IMR-90 (cell line): ENCODE measurements at regions not wholly inside any gene's neighbourhood (a gene's known extent, or its start where the extent isn't known, plus 50 kb on each side); places are given as distances from the start of the nearest gene placed in this dataset.

Experiments
- ATAC-seq: fragments of 200-7000 bp; cut with Tn5 transposase; 2 replicates; pipeline ENCODE4 v1.9.1; 2020; ENCODE audit warnings: low read depth, mild to moderate bottlenecking, moderate library complexity
- BruUV-seq: library from RNA; stranded (reverse); fragments of 400-500 nt; replicated peaks from 2 replicates; lab custom pipeline; 2021; lab: Mats Ljungman, UMichigan
- CTCF ChIA-PET: fragments of 300-600 bp; formaldehyde crosslinking; extraction: SDS; loops from one replicate; lab custom pipeline; 2021; ENCODE audit warnings: antibody characterized with exemption; lab: Yijun Ruan, JAX
- POLR2A ChIA-PET: fragments of 300-600 bp; sonication (Branson Sonifier 250); formaldehyde crosslinking; loops from one replicate; lab custom pipeline; 2022; ENCODE audit warnings: antibody characterized with exemption; ENCODE audit not compliant: unreplicated experiment; lab: Charles Lee
- DNase-seq: peaks from one replicate; pipeline ENCODE4 v3.0.0; 2013
- H2AFZ ChIP-seq: replicated peaks from 2 replicates; pipeline ENCODE3; 2013; ENCODE audit warnings: low read length, mild to moderate bottlenecking; ENCODE audit not compliant: poor library complexity
- H2AK5ac ChIP-seq: 2 replicates; pipeline ENCODE4 v1.6.1; 2013; ENCODE audit warnings: low read depth, low read length, inconsistent platforms
- H2AK9ac ChIP-seq: replicated peaks from 2 replicates; pipeline ENCODE3; 2013; ENCODE audit warnings: mild to moderate bottlenecking, low read depth, low read length, moderate library complexity; ENCODE audit not compliant: poor library complexity
- H2BK120ac ChIP-seq: 2 replicates; pipeline ENCODE4 v1.6.1; 2013; ENCODE audit warnings: low read depth, low read length, inconsistent platforms
- H2BK15ac ChIP-seq: 3 replicates; pipeline ENCODE4 v1.6.1; 2013; ENCODE audit warnings: low read depth, low read length, inconsistent platforms
- H2BK20ac ChIP-seq: 2 replicates; pipeline ENCODE4 v1.6.1; 2013; ENCODE audit warnings: low read depth, mild to moderate bottlenecking, inconsistent platforms, low read length, moderate library complexity
- H2BK5ac ChIP-seq: 2 replicates; pipeline ENCODE4 v1.6.1; 2013; ENCODE audit warnings: mild to moderate bottlenecking, low read depth, low read length, inconsistent platforms; ENCODE audit not compliant: poor library complexity, severe bottlenecking
- H3K14ac ChIP-seq: replicated peaks from 2 replicates; pipeline ENCODE4 v1.6.1; 2013; ENCODE audit warnings: low read depth, low read length, inconsistent platforms
- H3K18ac ChIP-seq: 2 replicates; pipeline ENCODE4 v1.6.1; 2013; ENCODE audit warnings: low read depth, low read length, control low read depth
- H3K23ac ChIP-seq: 2 replicates; pipeline ENCODE4 v1.6.1; 2013; ENCODE audit warnings: low read depth, low read length, inconsistent platforms
- H3K27ac ChIP-seq: 2 replicates; pipeline ENCODE4 v1.5.1; 2013; ENCODE audit warnings: mild to moderate bottlenecking, control low read depth, low read length; ENCODE audit not compliant: insufficient read depth
- H3K27me3 ChIP-seq: 2 replicates; pipeline ENCODE4 v1.6.1; 2013; ENCODE audit warnings: low read length; ENCODE audit not compliant: control insufficient read depth, insufficient read depth
- H3K36me3 ChIP-seq: 2 replicates; pipeline ENCODE4 v1.6.1; 2013; ENCODE audit warnings: low read length, mixed read lengths; ENCODE audit not compliant: control insufficient read depth, insufficient read depth
- H3K4ac ChIP-seq: 2 replicates; pipeline ENCODE4 v1.6.1; 2013; ENCODE audit warnings: low read depth, low read length, inconsistent platforms
- H3K4me1 ChIP-seq: 2 replicates; pipeline ENCODE4 v1.6.1; 2013; ENCODE audit warnings: low read length, mixed read lengths; ENCODE audit not compliant: control insufficient read depth, insufficient read depth
- H3K4me2 ChIP-seq: 2 replicates; pipeline ENCODE4 v1.6.1; 2013; ENCODE audit warnings: low read depth, mild to moderate bottlenecking, control low read depth, low read length, moderate library complexity
- H3K4me3 ChIP-seq: 2 replicates; pipeline ENCODE4 v1.5.1; 2013; ENCODE audit warnings: low read depth, mild to moderate bottlenecking, control low read depth, low read length, moderate library complexity; ENCODE audit not compliant: insufficient read depth
- H3K56ac ChIP-seq: 2 replicates; pipeline ENCODE4 v1.6.1; 2013; ENCODE audit warnings: low read length, inconsistent platforms; ENCODE audit not compliant: insufficient read depth; ENCODE audit errors: extremely low read depth
- H3K79me1 ChIP-seq, 2 experiments: 2 replicates each; pipeline ENCODE4 v1.6.1; 2013; ENCODE audit warnings: low read length in 2 of 2, inconsistent platforms in 1 of 2, low read depth in 1 of 2
- H3K9ac ChIP-seq: 2 replicates; pipeline ENCODE4 v1.6.1; 2013; ENCODE audit warnings: low read depth, low read length, control low read depth
- H3K9me1 ChIP-seq: 2 replicates; pipeline ENCODE4 v1.6.1; 2013; ENCODE audit warnings: low read length, inconsistent platforms; ENCODE audit not compliant: insufficient read depth
- H3K9me3 ChIP-seq: 2 replicates; pipeline ENCODE4 v1.6.1; 2013; ENCODE audit warnings: low read length; ENCODE audit not compliant: control insufficient read depth, insufficient read depth
- H4K20me1 ChIP-seq: 2 replicates; pipeline ENCODE4 v1.6.1; 2013; ENCODE audit warnings: low read length, inconsistent platforms; ENCODE audit not compliant: insufficient read depth
- H4K5ac ChIP-seq: 2 replicates; pipeline ENCODE4 v1.6.1; 2013; ENCODE audit warnings: mild to moderate bottlenecking, low read depth, low read length, control low read depth
- H4K8ac ChIP-seq, 2 experiments: 2 replicates each; pipeline ENCODE4 v1.6.1; 2013; ENCODE audit warnings: low read depth in 2 of 2, low read length in 2 of 2, control low read depth in 1 of 2, inconsistent platforms in 1 of 2
- H4K91ac ChIP-seq: 2 replicates; pipeline ENCODE4 v1.6.1; 2013; ENCODE audit warnings: low read depth, low read length, inconsistent platforms; ENCODE audit not compliant: insufficient read depth
- BHLHE40 ChIP-seq: fragments of 150-350 bp; IDR thresholded peaks from 2 replicates; pipeline ENCODE4 v1.6.1; 2016; ENCODE audit warnings: mild to moderate bottlenecking, low read depth, low read length
- CEBPB ChIP-seq: IDR thresholded peaks from 2 replicates; pipeline ENCODE4 v1.6.1; 2012; ENCODE audit warnings: low read depth, low read length, improper control_type of control experiment
- CHD1 ChIP-seq: IDR thresholded peaks from 2 replicates; pipeline ENCODE4 v1.6.1; 2012; ENCODE audit warnings: low read depth, low read length, improper control_type of control experiment
- MAFK ChIP-seq: IDR thresholded peaks from 2 replicates; pipeline ENCODE4 v1.6.1; 2012; ENCODE audit warnings: low read depth, low read length, improper control_type of control experiment
- MAZ ChIP-seq: IDR thresholded peaks from 2 replicates; pipeline ENCODE4 v1.6.1; 2012; ENCODE audit warnings: low read depth, mild to moderate bottlenecking, low read length, improper control_type of control experiment, moderate library complexity, borderline replicate concordance
- NFE2L2 ChIP-seq: fragments of 150-350 bp; IDR thresholded peaks from 2 replicates; pipeline ENCODE4 v1.6.1; 2016; ENCODE audit warnings: low read depth, mild to moderate bottlenecking, low read length
- POLR2A ChIP-seq: IDR thresholded peaks from 2 replicates; pipeline ENCODE4 v1.6.1; 2012; ENCODE audit warnings: mild to moderate bottlenecking, low read depth, low read length
- RAD21 ChIP-seq: IDR thresholded peaks from 2 replicates; pipeline ENCODE4 v1.6.1; 2012; ENCODE audit warnings: low read length, improper control_type of control experiment
- RCOR1 ChIP-seq: IDR thresholded peaks from 2 replicates; pipeline ENCODE4 v1.6.1; 2012; ENCODE audit warnings: mild to moderate bottlenecking, low read length, improper control_type of control experiment; ENCODE audit not compliant: insufficient replicate concordance
- RFX5 ChIP-seq: IDR thresholded peaks from 2 replicates; pipeline ENCODE4 v1.8.0; 2012; ENCODE audit warnings: low read depth, mild to moderate bottlenecking, low read length, moderate library complexity
- USF2 ChIP-seq: fragments of 150-350 bp; IDR thresholded peaks from 2 replicates; pipeline ENCODE4 v1.6.1; 2017; ENCODE audit warnings: mild to moderate bottlenecking, antibody characterized with exemption, low read length, low read depth
- WGBS, 2 experiments: methylation state at CpG; one replicate each; pipeline versions ENCODE4 v1.1.5 to v1.1.7; 2013; ENCODE audit warnings: missing lambda C conversion rate in 2 of 2; ENCODE audit not compliant: insufficient read length in 1 of 2; ENCODE audit errors: extremely low coverage in 2 of 2; 5-methylcytosine and 5-hydroxymethylcytosine counted together
- dilution Hi-C: fragments of 300-500 bp; cut with HindIII; formaldehyde crosslinking; loops from one replicate; pipeline ENCODE4 v1.14.3; 2018; ENCODE audit warnings: low sequenced_read_pairs; ENCODE audit not compliant: unreplicated experiment
- in situ Hi-C: fragments of 300-500 bp; cut with MboI; formaldehyde crosslinking; loops from 3 replicates; pipeline ENCODE4 v1.14.3; 2019; ENCODE audit warnings: low sequenced_read_pairs, inconsistent platforms, mixed read lengths
- intact Hi-C: fragments of 100-400 bp; cut with micrococcal nuclease; formaldehyde crosslinking; loops from 2 replicates; pipeline ENCODE4 v1.10.0; 2022

GRCh38 chr4:185921583-185922555 is 109.9 kb upstream of the SORBS2 start:
- Histone ChIP-seq H3K18ac (no peak overlapping the region), H3K23ac (no peak overlapping the region), H2BK5ac (no peak overlapping the region), H2BK20ac (no peak overlapping the region), H4K91ac (no peak overlapping the region), H4K5ac (no peak overlapping the region), H3K27me3 (peaks cover 56% of the 10 kb centered on the region), H3K9me1 (no peaks in the 10 kb centered on the region), H4K20me1 (no peaks in the 10 kb centered on the region), H3K4me1 (no peaks in the 10 kb centered on the region), H4K8ac (no peak overlapping the region), H2AK9ac (no peak overlapping the region), H3K14ac (no peak overlapping the region), H3K79me1 (no peaks in the 10 kb centered on the region), H2AK5ac (no peak overlapping the region), H3K4me3 (no peak overlapping the region), H3K27ac (no peak overlapping the region), H2BK15ac (no peak overlapping the region), H2AFZ (no peak overlapping the region), H3K4ac (no peak overlapping the region), H3K9me3 (peaks cover 11% of the 10 kb centered on the region; the same call in 1 of the 2 replicates), H2BK120ac (no peak overlapping the region), H3K9ac (no peak overlapping the region), H3K56ac (no peak overlapping the region), H3K36me3 (no peaks in the 10 kb centered on the region), H3K4me2 (no peak overlapping the region)
- 36% methylated on average over 4 of the region's 9 CpGs; no CpG with 5 or more reads in 1 of the 2 experiments for WGBS, 2 experiments
- ATAC-seq, result no peak
- BruUV-seq, result no TSS peak
- TF ChIP-seq BHLHE40 (no peak), CHD1 (no peak), USF2 (no peak), NFE2L2 (no peak), POLR2A (no peak), RFX5 (no peak), MAZ (no peak), MAFK (no peak), CEBPB (no peak), RCOR1 (no peak), RAD21 (no peak)
- no peak for DNase-seq
- in situ Hi-C loops, result no loop called here
- intact Hi-C loops, result no loop called here
- dilution Hi-C loops, result no loop called here
- ChIA-PET CTCF (no interaction called here), POLR2A (no interaction called here)
